ENCODE measurements at regions not wholly inside any gene's neighbourhood (a gene's known extent, or its start where the extent isn't known, plus 50 kb on each side); places are given as distances from the start of the nearest gene placed in this dataset.
A peak's percentile ranks its signal among the peaks of the same experiment; 100 is the strongest.
"Not testable (repeated sequence)": the region's sequence is repeated elsewhere in the genome, so short reads cannot be mapped to it uniquely, and the experiment has no call there.

- TF ChIP-seq POLR2A (IDR thresholded peaks at IDR 0.05; ENCODE audit: low read depth, low read length), result no peak
- FAIRE-seq (no peak), DNase-seq (ENCODE audit: insufficient read length, low spot score) (no peak)
These were observed 278.1 kb upstream of the CTNNB1 start for GRCh38 chr3:40921251-40921650.

- TF ChIP-seq POLR2A (IDR thresholded peaks at IDR 0.05; ENCODE audit: low read depth, low read length), result no peak
- DNase-seq (ENCODE audit: insufficient read length, low spot score) (no peak), FAIRE-seq (no peak)
These were observed 276.2 kb upstream of the CTNNB1 start for GRCh38 chr3:40923143-40923542.

DNA sequence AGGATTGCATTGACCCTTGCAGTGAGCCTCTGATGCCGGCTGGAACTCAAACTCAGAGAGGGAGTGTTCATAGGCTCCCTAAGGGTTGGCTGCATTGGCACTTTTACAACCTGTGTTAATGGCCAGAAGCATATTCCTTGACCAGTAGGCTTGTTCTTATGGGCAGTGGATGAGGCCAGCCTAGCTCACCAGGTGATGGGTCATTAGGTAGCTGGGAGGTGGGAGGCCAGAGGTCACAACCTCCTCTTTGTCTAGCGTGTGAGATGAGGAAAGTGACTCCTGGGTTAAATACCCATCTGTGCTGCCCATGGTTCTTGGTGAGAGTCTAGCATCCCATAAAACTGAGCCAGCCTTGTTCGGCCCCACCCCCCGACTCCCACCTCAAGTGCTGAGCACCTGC lies 275.7 kb upstream of the CTNNB1 start:
- TF ChIP-seq POLR2A (IDR thresholded peaks at IDR 0.05; ENCODE audit: low read depth, low read length), result no peak
- DNase-seq (ENCODE audit: insufficient read length, low spot score), result no peak
- FAIRE-seq, result no peak

DNA sequence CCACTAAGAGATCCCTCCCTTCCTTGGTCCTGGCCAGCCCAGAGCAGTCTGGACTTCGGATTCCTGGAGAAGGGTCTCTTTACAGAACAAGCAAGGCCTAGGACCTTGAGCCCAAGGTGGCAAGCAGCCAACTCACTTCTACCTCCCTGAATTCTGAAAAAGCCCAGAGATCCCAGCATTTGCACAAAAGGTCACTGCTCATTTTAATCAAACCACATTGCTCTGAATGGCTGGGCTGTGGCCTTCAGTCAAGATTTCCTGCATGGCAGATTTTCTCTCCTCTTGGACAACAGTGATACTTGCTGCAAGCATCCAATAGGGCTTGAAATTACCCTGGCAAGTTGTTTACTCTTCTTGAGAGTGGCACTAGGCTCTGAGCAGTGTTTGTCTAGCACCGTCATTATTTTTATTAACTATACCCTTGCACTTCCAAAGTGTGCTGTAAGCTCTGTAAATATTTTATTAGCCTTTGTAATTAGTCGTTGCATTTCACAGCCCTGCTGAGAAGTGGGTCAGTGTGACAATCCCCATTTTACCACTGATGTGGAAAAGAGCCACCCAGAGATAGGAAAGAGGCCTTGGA lies 274.7 kb upstream of the CTNNB1 start:
- DNase-seq (ENCODE audit: insufficient read length, low spot score), result no peak
- no peak for TF ChIP-seq POLR2A (IDR thresholded peaks at IDR 0.05; ENCODE audit: low read depth, low read length)
- no peak for FAIRE-seq

GRCh38 chr3:40925231-40925630 lies 274.1 kb upstream of the CTNNB1 start:
- TF ChIP-seq POLR2A (IDR thresholded peaks at IDR 0.05; ENCODE audit: low read depth, low read length), result no peak
- DNase-seq (ENCODE audit: insufficient read length, low spot score) (no peak), FAIRE-seq (no peak)

GRCh38 chr3:40930131-40930538 lies 269.2 kb upstream of the CTNNB1 start:
- DNase-seq (ENCODE audit: insufficient read length, low spot score) (no peak), FAIRE-seq (no peak)

GRCh38 chr3:40930756-40931155 lies 268.5 kb upstream of the CTNNB1 start:
- no peak for TF ChIP-seq POLR2A (IDR thresholded peaks at IDR 0.05; ENCODE audit: low read depth, low read length)
- FAIRE-seq (no peak), DNase-seq (ENCODE audit: insufficient read length, low spot score) (no peak)

More at GRCh38 chr3:40930131-40930538, 269.2 kb upstream of the CTNNB1 start:
- no peak for TF ChIP-seq POLR2A (IDR thresholded peaks at IDR 0.05; ENCODE audit: low read depth, low read length)

- no peak for DNase-seq (ENCODE audit: insufficient read length, low spot score)
- no peak for TF ChIP-seq POLR2A (IDR thresholded peaks at IDR 0.05; ENCODE audit: low read depth, low read length)
- FAIRE-seq, result no peak
These were observed 260.7 kb upstream of the CTNNB1 start for GRCh38 chr3:40938591-40938990.

GRCh38 chr3:40939030-40939740 lies 260.1 kb upstream of the CTNNB1 start:
- no peak for FAIRE-seq
- no peak for DNase-seq (ENCODE audit: insufficient read length, low spot score)
- TF ChIP-seq POLR2A (IDR thresholded peaks at IDR 0.05; ENCODE audit: low read depth, low read length), result no peak

DNA sequence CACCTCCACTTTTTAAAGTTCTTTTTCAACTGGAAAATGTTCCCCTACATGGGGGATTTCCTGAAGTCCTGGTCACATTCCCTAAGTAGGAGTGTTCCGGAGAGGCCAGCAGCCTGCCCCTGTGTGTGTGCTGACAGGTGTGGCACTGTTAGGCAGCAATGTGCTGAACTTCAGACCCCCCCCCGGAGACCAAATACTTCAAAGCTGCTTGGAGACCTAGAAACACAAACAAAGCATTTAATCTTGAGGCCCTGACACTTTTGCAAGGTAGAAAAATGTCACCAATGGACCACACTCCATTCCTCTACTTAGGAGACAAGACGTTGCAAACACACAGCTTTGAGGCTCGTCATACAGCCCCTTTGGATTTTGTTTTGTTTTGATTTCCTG lies 259.6 kb upstream of the CTNNB1 start:
- no peak for TF ChIP-seq POLR2A (IDR thresholded peaks at IDR 0.05; ENCODE audit: low read depth, low read length)
- FAIRE-seq (no peak), DNase-seq (ENCODE audit: insufficient read length, low spot score) (no peak)

GRCh38 chr3:40940651-40941050 lies 258.7 kb upstream of the CTNNB1 start:
- TF ChIP-seq POLR2A (IDR thresholded peaks at IDR 0.05; ENCODE audit: low read depth, low read length), result no peak

GRCh38 chr3:40947022-40947421 lies 252.3 kb upstream of the CTNNB1 start:
- DNase-seq (ENCODE audit: insufficient read length, low spot score); FAIRE-seq: not testable (repeated sequence)

More at GRCh38 chr3:40940651-40941050, 258.7 kb upstream of the CTNNB1 start:
- DNase-seq (ENCODE audit: insufficient read length, low spot score) (no peak), FAIRE-seq (no peak)

GRCh38 chr3:40949347-40949746 lies 250.0 kb upstream of the CTNNB1 start:
- FAIRE-seq; DNase-seq (ENCODE audit: insufficient read length, low spot score): not testable (repeated sequence)

GRCh38 chr3:40951636-40952035 lies 247.7 kb upstream of the CTNNB1 start:
- FAIRE-seq (peak; percentile 30), DNase-seq (ENCODE audit: insufficient read length, low spot score) (no peak)
- TF ChIP-seq POLR2A (IDR thresholded peaks at IDR 0.05; ENCODE audit: low read depth, low read length), result no peak

- TF ChIP-seq POLR2A (IDR thresholded peaks at IDR 0.05; ENCODE audit: low read depth, low read length), result no peak
- DNase-seq (ENCODE audit: insufficient read length, low spot score) (no peak), FAIRE-seq (no peak)
These were observed 238.0 kb upstream of the CTNNB1 start for GRCh38 chr3:40961104-40961857.
